ENCODE measurements at regions not wholly inside any gene's neighbourhood (a gene's known extent, or its start where the extent isn't known, plus 50 kb on each side); places are given as distances from the start of the nearest gene placed in this dataset.

- H3K79me2 ChIP-seq (ENCODE audit: insufficient read depth, low read depth, low read length): no peaks in the 10 kb centered on the region
- no peaks in the 10 kb centered on the region for H3K9me2 ChIP-seq (ENCODE audit: insufficient read depth, low read length)
- H3K4me3 ChIP-seq (ENCODE audit: low read depth, low read length, poor library complexity, severe bottlenecking): no peak overlapping the region
- DNase-seq (ENCODE audit: low spot score): no peak
- no peak overlapping the region for H3K27ac ChIP-seq (ENCODE audit: low read depth, low read length, poor library complexity, severe bottlenecking)
- H2AFZ ChIP-seq (ENCODE audit: low read length): no peak overlapping the region
- no peaks in the 10 kb centered on the region for H3K36me3 ChIP-seq (ENCODE audit: insufficient read depth, low read length)
- CTCF ChIA-PET (ENCODE audit: unreplicated experiment): no interaction called here
- H3K9me3 ChIP-seq (ENCODE audit: low read length): no peaks in the 10 kb centered on the region
- intact Hi-C loops (cut with micrococcal nuclease; ENCODE audit: unreplicated experiment): no loop called here
- POLR2A ChIA-PET: no interaction called here
- BruUV-seq (replicated peaks): no TSS peak
- TF ChIP-seq EZH2phosphoT487 (IDR thresholded peaks at IDR 0.05; ENCODE audit: borderline replicate concordance, low read depth, low read length): no peak
- TF ChIP-seq, protein P1, sequence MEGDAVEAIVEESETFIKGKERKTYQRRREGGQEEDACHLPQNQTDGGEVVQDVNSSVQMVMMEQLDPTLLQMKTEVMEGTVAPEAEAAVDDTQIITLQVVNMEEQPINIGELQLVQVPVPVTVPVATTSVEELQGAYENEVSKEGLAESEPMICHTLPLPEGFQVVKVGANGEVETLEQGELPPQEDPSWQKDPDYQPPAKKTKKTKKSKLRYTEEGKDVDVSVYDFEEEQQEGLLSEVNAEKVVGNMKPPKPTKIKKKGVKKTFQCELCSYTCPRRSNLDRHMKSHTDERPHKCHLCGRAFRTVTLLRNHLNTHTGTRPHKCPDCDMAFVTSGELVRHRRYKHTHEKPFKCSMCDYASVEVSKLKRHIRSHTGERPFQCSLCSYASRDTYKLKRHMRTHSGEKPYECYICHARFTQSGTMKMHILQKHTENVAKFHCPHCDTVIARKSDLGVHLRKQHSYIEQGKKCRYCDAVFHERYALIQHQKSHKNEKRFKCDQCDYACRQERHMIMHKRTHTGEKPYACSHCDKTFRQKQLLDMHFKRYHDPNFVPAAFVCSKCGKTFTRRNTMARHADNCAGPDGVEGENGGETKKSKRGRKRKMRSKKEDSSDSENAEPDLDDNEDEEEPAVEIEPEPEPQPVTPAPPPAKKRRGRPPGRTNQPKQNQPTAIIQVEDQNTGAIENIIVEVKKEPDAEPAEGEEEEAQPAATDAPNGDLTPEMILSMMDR (conservative IDR thresholded peaks at IDR 0.05; ENCODE audit: low read length): no peak
- peaks cover 25% of the 10 kb centered on the region for H3K4me1 ChIP-seq (ENCODE audit: insufficient read depth, low read length, poor library complexity, severe bottlenecking)
- no peaks in the 10 kb centered on the region for H4K20me1 ChIP-seq (ENCODE audit: insufficient read depth, low read length)
- H3K4me2 ChIP-seq (ENCODE audit: low read length): no peak overlapping the region
Observed at GRCh38 chr9:134223091-134223490, 58.7 kb upstream of the RNU6ATAC start.

DNA sequence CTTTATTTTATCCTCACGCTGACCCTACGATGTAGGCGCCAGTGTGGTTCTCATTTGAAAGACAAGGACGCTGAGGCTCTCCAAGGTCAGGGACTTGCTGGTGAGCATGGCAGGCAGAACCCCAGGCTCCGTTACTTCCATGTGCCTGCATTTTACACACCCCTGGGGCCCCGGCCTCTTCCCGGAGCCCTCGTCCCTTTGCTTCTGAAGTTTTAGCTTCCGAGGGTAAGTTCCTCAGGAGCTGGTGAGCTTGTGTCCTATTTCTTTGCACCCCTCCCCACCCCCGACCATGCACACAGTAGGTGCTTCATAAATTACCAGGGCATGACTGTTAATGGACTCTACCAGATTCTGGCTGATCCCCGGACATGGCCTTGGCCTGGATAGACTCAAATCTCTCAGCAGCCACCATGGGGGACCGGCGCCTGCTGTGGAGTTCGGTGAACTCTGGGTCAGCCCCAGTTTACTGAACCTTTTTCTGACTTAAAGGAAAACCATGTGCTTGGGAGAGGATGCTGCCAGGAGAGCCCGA is 59.3 kb upstream of the RNU6ATAC start:
- intact Hi-C loops (cut with micrococcal nuclease; ENCODE audit: unreplicated experiment): no loop called here
- DNase-seq (ENCODE audit: low spot score): no peak
- H3K79me2 ChIP-seq (ENCODE audit: insufficient read depth, low read depth, low read length): no peaks in the 10 kb centered on the region
- H3K36me3 ChIP-seq (ENCODE audit: insufficient read depth, low read length): no peaks in the 10 kb centered on the region
- no TSS peak for BruUV-seq (replicated peaks)
- H3K4me1 ChIP-seq (ENCODE audit: insufficient read depth, low read length, poor library complexity, severe bottlenecking): peaks cover 21% of the 10 kb centered on the region
- H3K4me3 ChIP-seq (ENCODE audit: low read depth, low read length, poor library complexity, severe bottlenecking): no peak overlapping the region
- TF ChIP-seq, protein P1 (conservative IDR thresholded peaks at IDR 0.05; ENCODE audit: low read length): no peak
- TF ChIP-seq EZH2phosphoT487 (IDR thresholded peaks at IDR 0.05; ENCODE audit: borderline replicate concordance, low read depth, low read length): no peak
- no peak overlapping the region for H2AFZ ChIP-seq (ENCODE audit: low read length)
- ChIA-PET CTCF (ENCODE audit: unreplicated experiment) (no interaction called here), POLR2A (no interaction called here)
- H3K4me2 ChIP-seq (ENCODE audit: low read length): no peak overlapping the region
- no peak overlapping the region for H3K27ac ChIP-seq (ENCODE audit: low read depth, low read length, poor library complexity, severe bottlenecking)
- no peaks in the 10 kb centered on the region for H3K9me3 ChIP-seq (ENCODE audit: low read length)
- no peaks in the 10 kb centered on the region for H4K20me1 ChIP-seq (ENCODE audit: insufficient read depth, low read length)
- no peaks in the 10 kb centered on the region for H3K9me2 ChIP-seq (ENCODE audit: insufficient read depth, low read length)

DNA sequence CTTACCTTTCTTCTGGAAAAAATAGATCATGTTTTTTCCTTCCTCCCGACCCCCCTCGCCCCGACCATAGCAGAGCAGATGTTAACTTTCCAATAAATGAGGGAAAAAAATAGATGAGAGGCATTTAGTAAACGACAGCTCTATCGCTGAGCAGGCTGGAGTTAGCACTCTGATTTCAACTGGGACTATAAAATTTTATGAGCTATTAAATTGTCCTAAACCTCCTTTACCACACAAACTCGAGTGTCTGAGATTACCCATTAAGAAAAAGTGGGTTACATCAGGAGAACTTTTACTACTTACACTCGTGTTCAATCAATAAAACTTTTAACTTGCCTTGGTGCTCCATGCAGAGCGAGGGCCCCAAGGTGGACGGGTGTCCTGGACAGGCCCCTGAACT is 59.8 kb upstream of the RNU6ATAC start:
- no peak for TF ChIP-seq EZH2phosphoT487 (IDR thresholded peaks at IDR 0.05; ENCODE audit: borderline replicate concordance, low read depth, low read length)
- TF ChIP-seq, protein P1 (conservative IDR thresholded peaks at IDR 0.05; ENCODE audit: low read length): no peak
- H3K36me3 ChIP-seq (ENCODE audit: insufficient read depth, low read length): no peaks in the 10 kb centered on the region
- no peaks in the 10 kb centered on the region for H3K9me3 ChIP-seq (ENCODE audit: low read length)
- BruUV-seq (replicated peaks): no TSS peak
- H3K4me1 ChIP-seq (ENCODE audit: insufficient read depth, low read length, poor library complexity, severe bottlenecking): peaks cover 21% of the 10 kb centered on the region
- intact Hi-C loops (cut with micrococcal nuclease; ENCODE audit: unreplicated experiment): no loop called here
- no peaks in the 10 kb centered on the region for H4K20me1 ChIP-seq (ENCODE audit: insufficient read depth, low read length)
- no peaks in the 10 kb centered on the region for H3K9me2 ChIP-seq (ENCODE audit: insufficient read depth, low read length)
- no peak overlapping the region for H2AFZ ChIP-seq (ENCODE audit: low read length)
- ChIA-PET CTCF (ENCODE audit: unreplicated experiment) (no interaction called here), POLR2A (no interaction called here)
- no peak overlapping the region for H3K4me2 ChIP-seq (ENCODE audit: low read length)
- no peak overlapping the region for H3K27ac ChIP-seq (ENCODE audit: low read depth, low read length, poor library complexity, severe bottlenecking)
- DNase-seq (ENCODE audit: low spot score): no peak
- H3K79me2 ChIP-seq (ENCODE audit: insufficient read depth, low read depth, low read length): no peaks in the 10 kb centered on the region
- H3K4me3 ChIP-seq (ENCODE audit: low read depth, low read length, poor library complexity, severe bottlenecking): no peak overlapping the region

Measured in OCI-LY7 (cell line).